ENCODE measurements at regions not wholly inside any gene's neighbourhood (a gene's known extent, or its start where the extent isn't known, plus 50 kb on each side); places are given as distances from the start of the nearest gene placed in this dataset.
"Not testable (repeated sequence)": the region's sequence is repeated elsewhere in the genome, so short reads cannot be mapped to it uniquely, and the experiment has no call there.

- ATAC-seq = no peak
- intact Hi-C loops (cut with DNase I) = no loop called here
- no peak for DNase-seq
These were observed 245.5 kb downstream of the MYCN start for GRCh38 chr2:16185801-16186272.

GRCh38 chr2:16184945-16185660 is 244.8 kb downstream of the MYCN start:
- intact Hi-C loops (cut with DNase I) = no loop called here
- ATAC-seq (no peak), DNase-seq (no peak)

GRCh38 chr2:16184341-16184890 is 244.1 kb downstream of the MYCN start:
- DNase-seq = no peak
- no peak for ATAC-seq
- intact Hi-C loops (cut with DNase I) = no loop called here

GRCh38 chr2:16183345-16183744 is 243.0 kb downstream of the MYCN start:
- intact Hi-C loops (cut with DNase I) = no loop called here
- no peak for DNase-seq
- ATAC-seq = no peak

- no peak for DNase-seq
- intact Hi-C loops (cut with DNase I) = no loop called here
- no peak for ATAC-seq
These were observed 242.5 kb downstream of the MYCN start for GRCh38 chr2:16182841-16183240.

- intact Hi-C loops (cut with DNase I); DNase-seq: not testable (repeated sequence)
These were observed 242.0 kb downstream of the MYCN start for GRCh38 chr2:16182311-16182815.

GRCh38 chr2:16181741-16182090 is 241.4 kb downstream of the MYCN start:
- ATAC-seq (no peak), DNase-seq (no peak)
- intact Hi-C loops (cut with DNase I) = no loop called here

More at GRCh38 chr2:16182311-16182815, 242.0 kb downstream of the MYCN start:
- not testable (repeated sequence) for ATAC-seq

GRCh38 chr2:16181062-16181740 is 240.9 kb downstream of the MYCN start:
- intact Hi-C loops (cut with DNase I) = no loop called here
- DNase-seq = no peak
- ATAC-seq = no peak

GRCh38 chr2:16180631-16181030 is 240.3 kb downstream of the MYCN start:
- intact Hi-C loops (cut with DNase I) = no loop called here
- no peak for ATAC-seq
- no peak for DNase-seq

- DNase-seq = no peak
- no peak for ATAC-seq
- intact Hi-C loops (cut with DNase I) = no loop called here
These were observed 239.5 kb downstream of the MYCN start for GRCh38 chr2:16179701-16180416.

- ATAC-seq = no peak
- DNase-seq = no peak
- intact Hi-C loops (cut with DNase I) = no loop called here
These were observed 238.3 kb downstream of the MYCN start for GRCh38 chr2:16178551-16179130.

GRCh38 chr2:16177671-16178180 is 237.4 kb downstream of the MYCN start:
- no peak for DNase-seq
- intact Hi-C loops (cut with DNase I) = no loop called here
- ATAC-seq = no peak

- intact Hi-C loops (cut with DNase I) = no loop called here
- DNase-seq (no peak), ATAC-seq (no peak)
These were observed 236.7 kb downstream of the MYCN start for GRCh38 chr2:16176971-16177480.

- DNase-seq (no peak), ATAC-seq (no peak)
- intact Hi-C loops (cut with DNase I) = no loop called here
These were observed 235.0 kb downstream of the MYCN start for GRCh38 chr2:16175247-16175825.

GRCh38 chr2:16174693-16175045 is 234.3 kb downstream of the MYCN start:
- intact Hi-C loops (cut with DNase I) = no loop called here
- no peak for ATAC-seq
- no peak for DNase-seq

GRCh38 chr2:16173893-16174692 is 233.7 kb downstream of the MYCN start:
- intact Hi-C loops (cut with DNase I) = no loop called here
- ATAC-seq = no peak
- DNase-seq = no peak

GRCh38 chr2:16172324-16173175 is 232.2 kb downstream of the MYCN start:
- ATAC-seq = no peak
- DNase-seq = no peak
- intact Hi-C loops (cut with DNase I) = no loop called here

Measured in left cardiac atrium (tissue), 4 donors.